Tibial artery (tissue), 4 donors: ENCODE measurements at regions not wholly inside any gene's neighbourhood (a gene's known extent, or its start where the extent isn't known, plus 50 kb on each side); places are given as distances from the start of the nearest gene placed in this dataset.

Experiments
- DNase-seq, 2 donors: peaks; one replicate each; pipeline ENCODE4 v3.0.0-alpha.2; 2019
- H3K27ac ChIP-seq, 2 donors: fragments of 200-600 bp; sonication (generic) in 1 of 2; 1 replicate in 1 of 2; 2 replicates in 1 of 2; pipeline ENCODE4 v1.5.1; 2018 to 2019; ENCODE audit warnings: mild to moderate bottlenecking in 1 of 2
- H3K27me3 ChIP-seq, 2 donors: fragments of 200-600 bp; sonication (generic) in 1 of 2; one replicate each; pipeline versions ENCODE4 v1.5.1 to v1.6.0; 2016 to 2019
- H3K36me3 ChIP-seq, 3 donors: fragments of 200-600 bp; sonication (generic) in 2 of 3; one replicate each; pipeline ENCODE4 v1.5.1; 2016 to 2019; ENCODE audit warnings: mild to moderate bottlenecking in 2 of 3
- H3K4me1 ChIP-seq, 4 donors: fragments of 200-600 bp; sonication (generic) in 2 of 4; 1 replicate in 3 of 4; 2 replicates in 1 of 4; pipeline ENCODE4 v1.5.1; 2016 to 2019
- H3K4me3 ChIP-seq, 2 donors: fragments of 200-600 bp; sonication (generic) in 1 of 2; 1 replicate in 1 of 2; 2 replicates in 1 of 2; pipeline ENCODE4 v1.5.1; 2018 to 2019; ENCODE audit warnings: mild to moderate bottlenecking in 2 of 2
- H3K9me3 ChIP-seq, 3 donors: fragments of 200-600 bp; sonication (generic) in 1 of 3; one replicate each; pipeline ENCODE4 v1.5.1; 2016 to 2019
- intact Hi-C: fragments of 100-400 bp; cut with DNase I; formaldehyde crosslinking; loops from one replicate; pipeline ENCODE4 v1.15.0; 2023; ENCODE audit warnings: low total_unique reads
- TF ChIP-seq, protein P1 (sequence below), 2 experiments: fragments of 200-600 bp in 1 of 2; fragments of 450-650 bp in 1 of 2; IDR thresholded peaks; one replicate each; pipeline ENCODE4 v1.5.1; 2017 to 2019; ENCODE audit warnings: antibody characterized with exemption in 2 of 2, mild to moderate bottlenecking in 1 of 2, moderate library complexity in 1 of 2

DNA sequence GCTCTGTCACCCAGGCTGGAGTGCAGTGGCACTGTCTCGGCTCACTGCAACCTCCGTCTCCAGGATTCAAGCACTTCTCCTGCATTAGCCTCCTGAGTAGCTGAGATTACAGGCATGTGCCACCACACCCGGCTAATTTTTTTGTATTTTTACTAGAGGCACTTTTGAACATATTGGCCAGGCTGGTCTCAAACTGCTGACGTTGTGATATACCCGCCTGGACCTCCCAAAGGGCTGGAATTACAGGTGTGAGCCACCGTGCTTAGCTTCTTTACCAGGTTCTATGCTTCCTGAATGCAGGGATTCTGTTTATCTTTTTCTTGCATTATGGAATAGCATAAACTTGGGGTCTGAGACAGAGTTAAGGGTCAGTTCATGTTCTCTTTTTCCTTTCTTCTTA lies 317.9 kb upstream of the RBFOX1 start:
- DNase-seq: no peak
- Histone ChIP-seq H3K4me1 (no peaks in the 10 kb centered on the region), H3K4me3 (no peak overlapping the region), H3K9me3 (peaks cover 0 to under 1% (median 0%) of the 10 kb centered on the region in 3 donors), H3K27ac (no peak overlapping the region), H3K27me3 (no peaks in the 10 kb centered on the region), H3K36me3 (no peaks in the 10 kb centered on the region)
- TF ChIP-seq, protein P1, sequence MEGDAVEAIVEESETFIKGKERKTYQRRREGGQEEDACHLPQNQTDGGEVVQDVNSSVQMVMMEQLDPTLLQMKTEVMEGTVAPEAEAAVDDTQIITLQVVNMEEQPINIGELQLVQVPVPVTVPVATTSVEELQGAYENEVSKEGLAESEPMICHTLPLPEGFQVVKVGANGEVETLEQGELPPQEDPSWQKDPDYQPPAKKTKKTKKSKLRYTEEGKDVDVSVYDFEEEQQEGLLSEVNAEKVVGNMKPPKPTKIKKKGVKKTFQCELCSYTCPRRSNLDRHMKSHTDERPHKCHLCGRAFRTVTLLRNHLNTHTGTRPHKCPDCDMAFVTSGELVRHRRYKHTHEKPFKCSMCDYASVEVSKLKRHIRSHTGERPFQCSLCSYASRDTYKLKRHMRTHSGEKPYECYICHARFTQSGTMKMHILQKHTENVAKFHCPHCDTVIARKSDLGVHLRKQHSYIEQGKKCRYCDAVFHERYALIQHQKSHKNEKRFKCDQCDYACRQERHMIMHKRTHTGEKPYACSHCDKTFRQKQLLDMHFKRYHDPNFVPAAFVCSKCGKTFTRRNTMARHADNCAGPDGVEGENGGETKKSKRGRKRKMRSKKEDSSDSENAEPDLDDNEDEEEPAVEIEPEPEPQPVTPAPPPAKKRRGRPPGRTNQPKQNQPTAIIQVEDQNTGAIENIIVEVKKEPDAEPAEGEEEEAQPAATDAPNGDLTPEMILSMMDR (IDR thresholded peaks at IDR 0.05): no peak
- intact Hi-C loops: no loop called here

DNA sequence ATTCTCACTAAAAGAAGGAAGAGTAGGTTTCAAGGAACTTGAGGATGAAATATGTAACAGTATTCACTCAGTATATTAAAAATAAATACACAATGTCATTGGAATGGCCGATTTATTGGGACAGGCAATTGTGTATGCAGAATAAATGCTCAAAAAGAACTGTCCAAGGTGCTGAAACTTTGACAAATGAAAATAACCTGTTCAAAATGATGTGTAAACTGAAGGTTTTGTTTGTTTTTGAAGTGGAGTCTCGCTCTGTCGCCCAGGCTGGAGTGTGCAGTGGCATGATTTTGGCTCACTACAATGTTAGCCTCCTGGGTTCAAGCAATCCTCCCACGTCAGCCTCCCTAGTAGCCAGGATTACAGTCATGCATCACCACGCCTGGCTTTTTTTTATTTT lies 318.7 kb upstream of the RBFOX1 start:
- H3K4me1 ChIP-seq: no peaks in the 10 kb centered on the region
- TF ChIP-seq, protein P1 (IDR thresholded peaks at IDR 0.05): no peak
- no peaks in the 10 kb centered on the region for H3K36me3 ChIP-seq
- H3K27me3 ChIP-seq: no peaks in the 10 kb centered on the region
- intact Hi-C loops: no loop called here
- peaks cover 0 to 6% (median 0%) of the 10 kb centered on the region in 3 donors for H3K9me3 ChIP-seq
- no peak overlapping the region for H3K4me3 ChIP-seq
- no peak for DNase-seq
- no peak overlapping the region for H3K27ac ChIP-seq

DNA sequence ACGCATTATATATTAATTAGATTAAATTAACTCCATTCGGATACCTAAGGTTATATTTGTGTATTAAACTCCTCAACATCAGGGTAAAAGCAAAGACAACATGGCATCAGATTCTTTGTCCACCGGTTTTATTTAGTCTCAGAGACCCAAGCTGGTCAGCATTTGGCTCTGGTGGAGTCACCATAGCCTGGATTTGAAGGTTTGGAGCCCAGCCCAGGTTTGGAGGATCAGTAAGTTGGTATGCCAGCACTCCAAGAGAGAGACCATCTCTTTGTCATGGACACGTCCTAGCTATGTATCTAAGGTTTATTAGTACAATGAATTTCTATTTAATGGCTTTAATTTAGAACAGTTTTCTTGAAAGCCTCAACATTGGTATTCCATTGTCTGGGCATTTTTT lies 328.4 kb upstream of the RBFOX1 start:
- DNase-seq: no peak
- TF ChIP-seq, protein P1 (IDR thresholded peaks at IDR 0.05): no peak
- Histone ChIP-seq H3K36me3 (no peaks in the 10 kb centered on the region), H3K4me1 (no peaks in the 10 kb centered on the region), H3K27me3 (no peaks in the 10 kb centered on the region), H3K27ac (no peak overlapping the region), H3K9me3 (peaks cover 0 to under 1% (median 0%) of the 10 kb centered on the region in 3 donors), H3K4me3 (no peak overlapping the region)
- intact Hi-C loops: no loop called here

DNA sequence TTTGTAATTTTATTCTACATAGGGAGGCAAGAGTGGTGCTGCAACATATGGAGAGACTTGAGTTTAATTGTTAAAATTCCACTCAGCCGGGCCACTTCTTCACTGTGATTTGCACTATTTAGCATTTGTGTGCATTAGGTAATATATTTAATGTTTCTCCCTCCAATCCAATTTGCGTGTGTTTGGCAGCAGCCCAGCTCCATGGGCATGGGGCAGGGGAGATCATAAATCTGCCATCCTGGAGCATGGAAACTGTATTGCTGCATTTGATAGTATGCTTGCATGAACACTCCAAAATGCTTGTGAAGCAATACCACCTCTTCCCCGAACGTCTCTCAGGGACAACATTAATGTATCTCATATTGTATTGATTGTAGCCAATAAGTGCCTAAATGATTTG lies 339.1 kb upstream of the RBFOX1 start:
- intact Hi-C loops: no loop called here
- no peak overlapping the region for H3K4me3 ChIP-seq
- H3K27me3 ChIP-seq: no peaks in the 10 kb centered on the region
- no peaks in the 10 kb centered on the region for H3K4me1 ChIP-seq
- H3K36me3 ChIP-seq: no peaks in the 10 kb centered on the region
- TF ChIP-seq, protein P1 (IDR thresholded peaks at IDR 0.05): no peak
- no peaks in the 10 kb centered on the region for H3K9me3 ChIP-seq
- no peak overlapping the region for H3K27ac ChIP-seq
- no peak for DNase-seq

DNA sequence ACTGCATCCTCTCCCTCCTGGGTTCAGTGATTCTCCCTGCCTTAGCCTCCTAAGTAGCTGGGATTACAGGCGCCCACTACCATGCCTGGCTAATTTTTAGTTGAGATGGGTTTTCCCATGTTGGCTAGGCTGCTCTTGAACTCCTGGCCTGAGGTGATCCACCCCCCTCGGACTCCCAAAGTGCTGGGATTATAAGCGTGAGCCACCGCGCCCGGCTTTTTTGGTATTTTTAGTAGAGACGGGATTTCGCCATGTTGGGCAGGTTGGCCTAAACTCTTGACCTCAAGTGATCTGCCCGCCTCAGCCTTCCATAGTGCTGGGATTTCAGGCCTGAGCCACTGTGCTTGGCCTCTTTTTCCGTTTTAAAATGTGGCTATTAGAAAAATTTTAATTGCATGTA lies 343.8 kb upstream of the RBFOX1 start:
- intact Hi-C loops: no loop called here
- DNase-seq: no peak

More for the DNA sequence above, 343.8 kb upstream of the RBFOX1 start:
- Histone ChIP-seq H3K27ac (no peak overlapping the region), H3K4me3 (no peak overlapping the region), H3K4me1 (no peaks in the 10 kb centered on the region), H3K36me3 (no peaks in the 10 kb centered on the region), H3K27me3 (no peaks in the 10 kb centered on the region), H3K9me3 (no peaks in the 10 kb centered on the region)
- TF ChIP-seq, protein P1 (IDR thresholded peaks at IDR 0.05): no peak
